ENCODE measurements at regions not wholly inside any gene's neighbourhood (a gene's known extent, or its start where the extent isn't known, plus 50 kb on each side); places are given as distances from the start of the nearest gene placed in this dataset.
"Not testable (repeated sequence)": the region's sequence is repeated elsewhere in the genome, so short reads cannot be mapped to it uniquely, and the experiment has no call there.

GRCh38 chr5:39656600-39656999 lies 231.8 kb upstream of the DAB2 start:
- DNase-seq (ENCODE audit: low read depth in 3 of 3): no peak

- DNase-seq (ENCODE audit: low read depth in 3 of 3): no peak
Measured at GRCh38 chr5:39654715-39655114, 229.9 kb upstream of the DAB2 start.

GRCh38 chr5:39652481-39652880 lies 227.7 kb upstream of the DAB2 start:
- DNase-seq (ENCODE audit: low read depth in 3 of 3): not testable (repeated sequence)

- DNase-seq (ENCODE audit: low read depth in 3 of 3): no peak
Measured at GRCh38 chr5:39652036-39652435, 227.3 kb upstream of the DAB2 start.

GRCh38 chr5:39650008-39650762 lies 225.4 kb upstream of the DAB2 start:
- DNase-seq (ENCODE audit: low read depth in 3 of 3): no peak

- DNase-seq (ENCODE audit: low read depth in 3 of 3): no peak
Measured at GRCh38 chr5:39648848-39649227, 224.1 kb upstream of the DAB2 start.

- no peak for DNase-seq (ENCODE audit: low read depth in 3 of 3)
Measured at GRCh38 chr5:39648085-39648847, 223.5 kb upstream of the DAB2 start.

GRCh38 chr5:39640552-39640951 lies 215.8 kb upstream of the DAB2 start:
- no peak for DNase-seq (ENCODE audit: low read depth in 3 of 3)

GRCh38 chr5:39639618-39640089 lies 214.9 kb upstream of the DAB2 start:
- no peak for DNase-seq (ENCODE audit: low read depth in 3 of 3)

GRCh38 chr5:39638813-39639212 lies 214.0 kb upstream of the DAB2 start:
- no peak for DNase-seq (ENCODE audit: low read depth in 3 of 3)

- DNase-seq (ENCODE audit: low read depth in 3 of 3): no peak
Measured at GRCh38 chr5:39633057-39633456, 208.3 kb upstream of the DAB2 start.

- no peak for DNase-seq (ENCODE audit: low read depth in 3 of 3)
Measured at GRCh38 chr5:39631958-39632357, 207.2 kb upstream of the DAB2 start.

GRCh38 chr5:39629946-39630345 lies 205.2 kb upstream of the DAB2 start:
- DNase-seq (ENCODE audit: low read depth in 3 of 3): no peak

- no peak for DNase-seq (ENCODE audit: low read depth in 3 of 3)
Measured at GRCh38 chr5:39628348-39628747, 203.6 kb upstream of the DAB2 start.

GRCh38 chr5:39624890-39625289 lies 200.1 kb upstream of the DAB2 start:
- DNase-seq (ENCODE audit: low read depth in 3 of 3): no peak

GRCh38 chr5:39624268-39624886 lies 199.6 kb upstream of the DAB2 start:
- DNase-seq (ENCODE audit: low read depth in 3 of 3): no peak

- DNase-seq (ENCODE audit: low read depth in 3 of 3): no peak
Measured at GRCh38 chr5:39623291-39623865, 198.6 kb upstream of the DAB2 start.

- no peak for DNase-seq (ENCODE audit: low read depth in 3 of 3)
Measured at GRCh38 chr5:39622281-39622680, 197.5 kb upstream of the DAB2 start.

GRCh38 chr5:39619168-39619818 lies 194.5 kb upstream of the DAB2 start:
- DNase-seq (ENCODE audit: low read depth in 3 of 3): no peak

- DNase-seq (ENCODE audit: low read depth in 3 of 3): no peak
Measured at GRCh38 chr5:39618391-39618790, 193.6 kb upstream of the DAB2 start.

GRCh38 chr5:39616131-39616530 lies 191.4 kb upstream of the DAB2 start:
- DNase-seq (ENCODE audit: low read depth in 3 of 3): no peak

GRCh38 chr5:39611076-39611475 lies 186.3 kb upstream of the DAB2 start:
- DNase-seq (ENCODE audit: low read depth in 3 of 3): not testable (repeated sequence)
